H9 (cell line): ENCODE measurements at regions not wholly inside any gene's neighbourhood (a gene's known extent, or its start where the extent isn't known, plus 50 kb on each side); places are given as distances from the start of the nearest gene placed in this dataset.

ENCODE experiments used
- DNase-seq: peaks from one replicate; pipeline ENCODE4 v3.0.0-alpha.2; 2017
- H2AFZ ChIP-seq: one replicate; pipeline ENCODE4 v1.6.1; 2013; ENCODE audit warnings: mild to moderate bottlenecking, low read length, control low read depth, moderate library complexity
- H2AK5ac ChIP-seq: 2 replicates; pipeline ENCODE4 v1.6.1; 2013; ENCODE audit warnings: low read length, control low read depth, mixed read lengths; ENCODE audit not compliant: insufficient read length
- H2BK120ac ChIP-seq: one replicate; pipeline ENCODE4 v1.6.1; 2013; ENCODE audit warnings: low read depth, mild to moderate bottlenecking, low read length, control low read depth, inconsistent platforms; ENCODE audit not compliant: poor library complexity, severe bottlenecking
- H2BK12ac ChIP-seq: 2 replicates; pipeline ENCODE4 v1.6.1; 2013; ENCODE audit warnings: low read length, control low read depth, mixed read lengths, low read depth; ENCODE audit not compliant: insufficient read length
- H2BK15ac ChIP-seq: 2 replicates; pipeline ENCODE4 v1.6.1; 2013; ENCODE audit warnings: low read depth, low read length, control low read depth
- H2BK20ac ChIP-seq: one replicate; pipeline ENCODE4 v1.6.1; 2013; ENCODE audit warnings: low read depth, mild to moderate bottlenecking, low read length, control low read depth, inconsistent platforms; ENCODE audit not compliant: poor library complexity, severe bottlenecking
- H2BK5ac ChIP-seq: 2 replicates; pipeline ENCODE4 v1.6.1; 2013; ENCODE audit warnings: low read length, control low read depth, mixed read lengths; ENCODE audit not compliant: insufficient read length
- H3K14ac ChIP-seq: 2 replicates; pipeline ENCODE4 v1.6.1; 2013; ENCODE audit warnings: low read length, control low read depth; ENCODE audit not compliant: insufficient read depth
- H3K18ac ChIP-seq: 2 replicates; pipeline ENCODE4 v1.6.1; 2013; ENCODE audit warnings: low read depth, mild to moderate bottlenecking, mixed read lengths, low read length, control low read depth; ENCODE audit not compliant: insufficient read length
- H3K23ac ChIP-seq: 2 replicates; pipeline ENCODE4 v1.6.1; 2013; ENCODE audit warnings: low read length, control low read depth, mixed read lengths, low read depth; ENCODE audit not compliant: insufficient read length
- H3K23me2 ChIP-seq: 2 replicates; pipeline ENCODE4 v1.6.1; 2013; ENCODE audit warnings: low read depth, mild to moderate bottlenecking, mixed read lengths, low read length, control low read depth; ENCODE audit not compliant: insufficient read length, poor library complexity, severe bottlenecking
- H3K27ac ChIP-seq: 2 replicates; pipeline ENCODE4 v1.5.1; 2013; ENCODE audit warnings: low read length, control low read depth, mixed read lengths, low read depth; ENCODE audit not compliant: insufficient read length
- H3K27me3 ChIP-seq: 2 replicates; pipeline ENCODE4 v1.6.1; 2013; ENCODE audit warnings: low read length, control low read depth, inconsistent platforms; ENCODE audit not compliant: insufficient read depth
- H3K4ac ChIP-seq: 2 replicates; pipeline ENCODE4 v1.6.1; 2013; ENCODE audit warnings: low read depth, mild to moderate bottlenecking, control low read depth, inconsistent platforms, low read length, moderate library complexity
- H3K4me1 ChIP-seq: 2 replicates; pipeline ENCODE4 v1.6.1; 2013; ENCODE audit warnings: low read length, control low read depth, inconsistent platforms; ENCODE audit not compliant: insufficient read depth
- H3K4me2 ChIP-seq: 2 replicates; pipeline ENCODE4 v1.6.1; 2013; ENCODE audit warnings: low read length, control low read depth, mixed read lengths; ENCODE audit not compliant: insufficient read length, insufficient read depth
- H3K56ac ChIP-seq: 2 replicates; pipeline ENCODE4 v1.6.1; 2013; ENCODE audit warnings: low read depth, mild to moderate bottlenecking, mixed read lengths, low read length, control low read depth; ENCODE audit not compliant: insufficient read length
- H3K79me1 ChIP-seq: 2 replicates; pipeline ENCODE4 v1.6.1; 2013; ENCODE audit warnings: low read depth, mild to moderate bottlenecking, moderate library complexity, low read length, control low read depth, inconsistent platforms; ENCODE audit not compliant: insufficient read depth, poor library complexity, severe bottlenecking
- H3K79me2 ChIP-seq: 2 replicates; pipeline ENCODE4 v1.6.1; 2013; ENCODE audit warnings: low read length, control low read depth, inconsistent platforms; ENCODE audit not compliant: insufficient read depth
- H3K9ac ChIP-seq: 2 replicates; pipeline ENCODE4 v1.6.1; 2013; ENCODE audit warnings: low read length, control low read depth, mixed read lengths; ENCODE audit not compliant: insufficient read length; ENCODE audit errors: extremely low read depth
- H3K9me3 ChIP-seq: one replicate; pipeline ENCODE4 v1.6.1; 2013; ENCODE audit warnings: low read depth, low read length, inconsistent platforms; ENCODE audit not compliant: control insufficient read depth
- H3T11ph ChIP-seq: one replicate; pipeline ENCODE4 v1.6.1; 2013; ENCODE audit warnings: mild to moderate bottlenecking, low read length, control low read depth, inconsistent platforms
- H4K20me1 ChIP-seq: one replicate; pipeline ENCODE4 v1.6.1; 2013; ENCODE audit not compliant: control insufficient read depth, insufficient read length, insufficient read depth
- H4K5ac ChIP-seq: 2 replicates; pipeline ENCODE4 v1.6.1; 2013; ENCODE audit warnings: low read depth, mild to moderate bottlenecking, mixed read lengths, low read length, control low read depth; ENCODE audit not compliant: insufficient read length
- H4K8ac ChIP-seq: replicated peaks from 2 replicates; pipeline ENCODE4 v1.6.1; 2013; ENCODE audit warnings: low read length, control low read depth, mixed read lengths, low read depth; ENCODE audit not compliant: insufficient read length
- H4K91ac ChIP-seq: 2 replicates; pipeline ENCODE4 v1.6.1; 2013; ENCODE audit warnings: low read depth, mild to moderate bottlenecking, moderate library complexity, mixed read lengths, low read length, control low read depth; ENCODE audit not compliant: insufficient read length
- H3K27ac Mint-ChIP-seq, 3 experiments: 2 replicates in 2 of 3; 3 replicates in 1 of 3; pipeline ENCODE4 v1.8.0; 2020 to 2021; ENCODE audit warnings: mixed read lengths in 3 of 3, mild to moderate bottlenecking in 1 of 3, moderate library complexity in 1 of 3
- H3K27me3 Mint-ChIP-seq: 2 replicates; pipeline ENCODE4 v1.8.0; 2021; ENCODE audit warnings: low read depth, mild to moderate bottlenecking, moderate library complexity, mixed read lengths
- H3K36me3 Mint-ChIP-seq, 3 experiments: 2 replicates in 2 of 3; 3 replicates in 1 of 3; pipeline ENCODE4 v1.8.0; 2020 to 2021; ENCODE audit warnings: low read depth in 3 of 3, mixed read lengths in 3 of 3; ENCODE audit not compliant: insufficient read depth in 1 of 3
- H3K4me1 Mint-ChIP-seq, 2 experiments: 2 replicates each; pipeline ENCODE4 v1.8.0; 2020; ENCODE audit warnings: mixed read lengths in 2 of 2
- H3K4me3 Mint-ChIP-seq, 2 experiments: 2 replicates in 1 of 2; 3 replicates in 1 of 2; pipeline ENCODE4 v1.8.0; 2020 to 2021; ENCODE audit warnings: mild to moderate bottlenecking in 2 of 2, mixed read lengths in 2 of 2, moderate library complexity in 1 of 2
- H3K9me3 Mint-ChIP-seq, 2 experiments: 2 replicates in 1 of 2; 3 replicates in 1 of 2; pipeline ENCODE4 v1.8.0; 2020; ENCODE audit warnings: mild to moderate bottlenecking in 2 of 2, mixed read lengths in 2 of 2, moderate library complexity in 1 of 2
- WGBS: extraction: QIAGEN DNeasy Blood & Tissue Kit; methylation state at CpG from one replicate; pipeline ENCODE4 v1.1.7; 2013; ENCODE audit warnings: missing lambda C conversion rate, low lambda C conversion rate, mixed read lengths; ENCODE audit not compliant: insufficient read length; ENCODE audit errors: extremely low coverage; 5-methylcytosine and 5-hydroxymethylcytosine counted together
- TF ChIP-seq, protein P1 (sequence below): fragments of 200-600 bp; sonication (generic); conservative IDR thresholded peaks from 3 replicates; pipeline ENCODE4 v1.8.0; 2021; ENCODE audit warnings: antibody characterized with exemption, mild to moderate bottlenecking

DNA sequence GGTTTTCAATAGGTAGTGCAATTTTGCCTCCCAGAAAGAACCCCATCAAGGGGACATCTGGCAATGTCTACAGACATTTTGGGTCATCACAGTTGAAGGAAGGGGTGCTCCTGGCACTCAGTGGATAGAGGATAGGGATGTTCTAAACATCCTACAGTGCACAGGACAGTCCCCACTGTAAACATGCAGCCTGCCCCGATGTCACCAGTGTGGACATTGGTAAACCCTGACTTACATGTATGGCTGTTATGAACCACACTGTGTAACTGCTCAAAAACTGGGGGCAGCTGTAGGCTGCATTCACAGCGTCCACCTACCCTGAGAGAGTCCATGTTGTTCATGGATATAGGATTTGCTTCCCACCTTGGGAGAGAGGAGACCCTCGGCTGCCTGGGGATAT is 79.3 kb upstream of the FOXQ1 start:
- no CpG with 5 or more reads among the region's 3 CpGs for WGBS

More for the DNA sequence above, 79.3 kb upstream of the FOXQ1 start:
- H3K23ac ChIP-seq = no peak overlapping the region
- no peak overlapping the region for H3K9ac ChIP-seq
- H2BK20ac ChIP-seq = no peak overlapping the region
- TF ChIP-seq, protein P1, sequence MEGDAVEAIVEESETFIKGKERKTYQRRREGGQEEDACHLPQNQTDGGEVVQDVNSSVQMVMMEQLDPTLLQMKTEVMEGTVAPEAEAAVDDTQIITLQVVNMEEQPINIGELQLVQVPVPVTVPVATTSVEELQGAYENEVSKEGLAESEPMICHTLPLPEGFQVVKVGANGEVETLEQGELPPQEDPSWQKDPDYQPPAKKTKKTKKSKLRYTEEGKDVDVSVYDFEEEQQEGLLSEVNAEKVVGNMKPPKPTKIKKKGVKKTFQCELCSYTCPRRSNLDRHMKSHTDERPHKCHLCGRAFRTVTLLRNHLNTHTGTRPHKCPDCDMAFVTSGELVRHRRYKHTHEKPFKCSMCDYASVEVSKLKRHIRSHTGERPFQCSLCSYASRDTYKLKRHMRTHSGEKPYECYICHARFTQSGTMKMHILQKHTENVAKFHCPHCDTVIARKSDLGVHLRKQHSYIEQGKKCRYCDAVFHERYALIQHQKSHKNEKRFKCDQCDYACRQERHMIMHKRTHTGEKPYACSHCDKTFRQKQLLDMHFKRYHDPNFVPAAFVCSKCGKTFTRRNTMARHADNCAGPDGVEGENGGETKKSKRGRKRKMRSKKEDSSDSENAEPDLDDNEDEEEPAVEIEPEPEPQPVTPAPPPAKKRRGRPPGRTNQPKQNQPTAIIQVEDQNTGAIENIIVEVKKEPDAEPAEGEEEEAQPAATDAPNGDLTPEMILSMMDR = no peak
- H3K18ac ChIP-seq = no peak overlapping the region
- no peak overlapping the region for H4K5ac ChIP-seq
- no peak overlapping the region for H3K56ac ChIP-seq
- H4K20me1 ChIP-seq = no peaks in the 10 kb centered on the region
- no peaks in the 10 kb centered on the region for H3K79me1 ChIP-seq
- Mint-ChIP-seq H3K9me3 (no peaks in the 10 kb centered on the region), H3K36me3 (no peaks in the 10 kb centered on the region), H3K27me3 (peaks cover 33% of the 10 kb centered on the region), H3K4me3 (no peak overlapping the region), H3K4me1 (no peaks in the 10 kb centered on the region), H3K27ac (no peak overlapping the region)
- H3K27me3 ChIP-seq = no peaks in the 10 kb centered on the region
- H3K9me3 ChIP-seq = no peaks in the 10 kb centered on the region
- H4K91ac ChIP-seq = no peak overlapping the region
- no peaks in the 10 kb centered on the region for H3K79me2 ChIP-seq
- no peaks in the 10 kb centered on the region for H3K4me1 ChIP-seq
- no peak overlapping the region for H2BK5ac ChIP-seq
- no peak overlapping the region for H2AFZ ChIP-seq
- H2BK120ac ChIP-seq = no peak overlapping the region
- no peak overlapping the region for H4K8ac ChIP-seq
- no peak overlapping the region for H2BK12ac ChIP-seq
- H3K4me2 ChIP-seq = no peak overlapping the region
- H3K27ac ChIP-seq = no peak overlapping the region
- H3K4ac ChIP-seq = no peak overlapping the region
- no peak for DNase-seq
- H3K14ac ChIP-seq = no peak overlapping the region
- H2AK5ac ChIP-seq = no peak overlapping the region
- H3K23me2 ChIP-seq = no peaks in the 10 kb centered on the region
- H2BK15ac ChIP-seq = no peak overlapping the region
- no peak overlapping the region for H3T11ph ChIP-seq
